NCI-H187 (cell line): ENCODE measurements at regions not wholly inside any gene's neighbourhood (a gene's known extent, or its start where the extent isn't known, plus 50 kb on each side); places are given as distances from the start of the nearest gene placed in this dataset.

Source experiments
- DNase-seq, 2 experiments: peaks; one replicate each; lab custom pipeline; 2025; lab: John Stamatoyannopoulos, UW

DNA sequence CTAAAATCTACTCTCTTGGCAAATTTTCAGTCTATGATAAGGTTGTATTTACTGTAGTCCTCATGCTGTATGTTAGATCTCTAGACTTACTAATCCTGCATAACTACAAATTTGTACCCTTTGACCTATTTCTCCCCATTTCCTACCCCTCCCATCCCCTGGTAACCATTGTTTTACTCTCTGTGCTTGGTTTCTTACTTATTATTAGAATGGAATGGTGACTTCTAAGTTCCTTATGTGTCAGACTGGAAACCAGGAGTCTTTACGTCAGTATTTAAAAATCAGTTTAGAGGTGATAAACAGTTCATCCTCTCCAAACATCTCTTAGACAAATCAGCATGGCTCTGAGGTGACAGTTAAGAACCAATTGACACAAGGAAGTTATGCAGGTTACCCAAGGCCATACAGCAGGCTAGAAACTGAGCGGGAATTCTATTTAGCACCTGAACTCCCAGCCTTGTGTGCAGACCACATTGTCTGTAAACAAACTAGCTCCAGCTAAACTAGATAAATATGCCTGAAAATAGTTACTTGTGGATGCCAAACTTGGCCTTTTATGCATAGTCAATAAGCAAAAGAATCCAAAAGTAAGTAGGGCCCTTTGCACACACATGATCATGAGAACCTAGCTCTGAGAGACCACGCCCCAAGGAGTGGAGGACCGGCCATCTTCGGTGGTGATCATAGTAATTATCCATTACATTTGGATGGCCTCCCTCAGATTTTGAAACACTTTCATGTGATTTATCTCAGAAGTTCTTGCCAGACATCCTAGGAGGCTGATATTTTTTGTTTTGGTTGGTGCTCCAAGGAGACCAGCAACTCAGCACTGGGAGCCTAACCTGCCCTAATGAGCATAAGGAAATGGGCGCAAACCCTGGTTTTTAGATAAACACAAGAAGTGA is 72.3 kb upstream of the BOC start:
- DNase-seq: no peak

DNA sequence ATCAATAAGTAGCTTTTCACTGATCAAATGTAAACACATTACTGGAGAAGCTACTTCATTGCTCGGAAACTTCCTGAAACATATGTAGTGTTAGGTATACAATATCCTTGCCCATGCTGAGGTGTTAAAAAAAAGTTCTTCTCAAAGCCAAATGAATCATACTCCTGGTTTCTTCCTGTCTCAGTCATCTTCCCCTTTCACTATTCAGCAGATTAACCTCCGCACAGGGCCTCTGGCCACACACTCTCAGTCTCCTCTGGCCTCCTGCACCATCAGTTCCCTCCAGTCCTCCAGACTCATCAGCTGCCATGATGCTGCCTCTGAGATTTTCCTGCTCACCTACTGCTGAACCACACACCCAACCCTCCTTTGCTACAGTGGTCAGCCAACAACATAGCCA is 70.5 kb upstream of the BOC start:
- no peak for DNase-seq

- no peak for DNase-seq
These were observed 69.8 kb upstream of the BOC start for GRCh38 chr3:113141543-113141942.

GRCh38 chr3:113142476-113142875 is 68.9 kb upstream of the BOC start:
- no peak for DNase-seq

DNA sequence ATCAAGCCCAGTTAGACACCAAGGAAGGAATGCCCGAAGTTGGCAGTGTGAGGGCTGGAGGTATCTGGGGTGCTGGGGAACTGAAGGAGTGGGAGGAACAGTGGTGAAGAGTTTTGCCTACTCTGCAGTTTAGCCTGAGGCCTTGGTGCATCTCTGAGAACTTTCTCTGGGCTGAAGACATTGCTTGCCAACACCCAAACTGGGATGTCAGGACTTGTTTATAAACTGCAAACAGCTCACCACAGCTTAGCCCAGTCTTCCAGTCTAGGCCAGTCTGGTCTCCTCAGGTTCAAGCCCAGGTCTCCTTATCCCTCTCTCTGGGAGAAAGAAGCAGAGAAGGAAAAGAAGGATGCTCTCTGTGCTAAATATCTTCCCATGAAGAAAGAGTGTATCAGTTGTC is 68.0 kb upstream of the BOC start:
- no peak for DNase-seq

DNA sequence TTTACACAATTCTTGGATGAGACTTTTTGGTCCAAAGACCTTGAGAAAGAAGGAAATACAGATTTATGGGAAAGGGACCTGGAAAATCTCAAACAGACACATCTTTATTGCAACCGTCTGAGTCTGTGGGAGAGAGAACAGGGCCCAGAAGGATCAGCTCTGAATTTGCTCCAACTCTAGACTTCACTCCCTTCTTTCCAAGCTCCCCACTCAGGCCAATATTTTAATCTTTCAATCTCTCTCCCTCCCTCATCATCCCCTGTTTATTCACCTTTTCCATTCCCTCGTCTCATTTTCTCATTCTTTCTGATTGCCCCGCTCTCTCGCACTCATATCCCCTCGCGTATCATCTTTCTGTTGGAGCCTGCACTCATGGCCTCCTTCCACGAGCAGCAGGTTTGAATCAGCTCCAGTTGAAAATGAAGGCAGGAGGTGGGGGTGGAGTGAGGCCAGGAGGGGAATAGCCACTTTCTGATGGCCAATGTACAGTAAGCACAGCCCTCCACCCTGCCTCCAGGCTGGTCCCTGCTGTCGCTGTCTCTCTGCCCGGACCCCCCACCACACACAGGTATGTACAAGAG is 63.6 kb upstream of the BOC start:
- DNase-seq: no peak

GRCh38 chr3:113148284-113148683 is 63.1 kb upstream of the BOC start:
- DNase-seq: no peak

DNA sequence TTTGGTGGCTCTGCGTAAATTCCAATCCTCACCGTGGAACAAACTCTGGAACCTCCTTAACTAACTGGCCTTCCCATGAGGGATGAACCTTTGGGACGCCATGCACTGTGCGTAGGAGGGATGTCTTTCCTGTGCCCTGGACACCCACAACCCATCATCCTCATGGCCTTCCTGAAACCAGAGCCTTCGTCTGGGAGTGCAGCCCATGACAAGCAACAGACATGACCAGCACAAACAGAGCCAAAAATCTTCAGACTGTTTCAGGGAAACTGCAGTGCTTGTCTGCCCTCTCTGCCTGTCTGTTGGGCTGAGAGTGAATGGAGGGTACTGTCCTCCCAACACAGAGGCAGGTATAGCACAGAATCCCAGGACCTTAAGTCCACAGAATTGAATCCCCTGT is 61.1 kb upstream of the BOC start:
- DNase-seq: no peak

DNA sequence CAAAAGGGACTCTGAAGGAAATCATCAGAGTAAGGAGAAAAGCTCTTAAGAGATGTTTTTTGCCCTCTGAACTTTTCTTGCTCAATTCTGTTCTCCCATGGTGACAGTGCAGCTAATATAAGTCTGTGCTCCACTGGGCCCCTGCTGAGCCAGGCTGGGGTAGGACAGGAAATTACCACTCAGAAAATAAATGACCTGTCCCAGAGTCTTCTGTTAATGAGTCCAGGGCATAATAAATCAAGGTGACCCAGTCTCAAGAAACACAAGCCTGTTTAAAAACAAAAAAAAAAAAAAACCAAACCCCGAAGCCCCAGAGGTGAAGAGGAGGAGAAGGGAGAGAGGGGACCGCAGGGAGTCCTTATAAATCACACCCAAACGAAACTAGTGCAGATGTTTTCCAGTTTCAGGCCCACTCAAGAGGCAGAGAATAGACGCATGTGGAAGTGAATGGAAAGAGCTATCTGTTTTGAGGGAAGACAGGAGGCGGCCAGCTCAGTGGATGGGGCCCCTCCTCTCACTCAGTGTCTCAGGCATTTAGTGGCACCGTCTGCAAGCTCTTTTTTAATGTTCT is 59.8 kb upstream of the BOC start:
- DNase-seq: peak; percentile 68

DNA sequence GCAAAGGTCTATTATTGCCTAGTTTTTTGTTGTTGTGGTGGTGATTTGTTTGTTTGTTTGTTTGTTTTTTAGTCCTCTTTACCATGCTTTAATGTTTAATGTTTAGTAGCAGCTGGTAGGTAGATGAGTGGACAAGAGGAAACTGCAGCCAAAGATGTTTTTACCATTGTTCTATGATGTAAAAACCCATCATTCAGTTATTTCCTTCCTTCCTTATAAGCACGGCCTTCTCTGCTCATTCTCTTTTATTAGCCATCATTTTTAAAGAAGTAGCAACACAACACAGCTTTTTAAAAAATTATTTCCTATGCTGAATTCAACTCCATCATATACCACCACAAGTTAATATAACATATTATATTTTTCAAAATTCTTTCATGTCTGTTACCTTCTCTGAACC is 58.5 kb upstream of the BOC start:
- no peak for DNase-seq

DNA sequence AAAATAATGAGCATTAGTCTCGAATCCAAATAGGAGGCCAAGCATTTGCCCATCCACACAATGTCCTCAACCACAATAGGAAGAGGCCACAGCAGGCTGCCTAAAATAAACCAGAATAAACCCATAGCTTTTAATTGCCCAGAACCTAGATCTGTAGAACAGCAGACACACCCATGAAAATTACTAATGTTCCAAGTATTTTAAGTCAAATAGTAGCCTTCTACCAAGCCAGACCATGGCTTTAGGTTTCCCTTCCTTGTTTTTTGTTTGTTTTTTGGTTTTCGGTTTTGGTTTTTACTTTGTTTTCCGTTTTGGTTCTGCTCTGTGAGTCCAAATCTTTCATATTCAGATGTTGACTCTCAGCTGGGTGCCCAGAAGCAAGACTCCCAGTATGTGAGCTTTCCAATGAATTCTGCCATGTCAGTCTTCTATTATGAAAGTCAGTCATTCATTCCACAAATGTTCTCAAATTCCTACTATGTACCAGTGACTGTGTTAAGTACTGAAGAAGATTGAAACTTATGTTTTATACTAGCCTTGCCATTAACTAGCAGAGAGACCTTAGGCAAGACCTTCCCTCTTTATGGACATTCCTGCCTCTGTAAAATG is 57.8 kb upstream of the BOC start:
- no peak for DNase-seq

DNA sequence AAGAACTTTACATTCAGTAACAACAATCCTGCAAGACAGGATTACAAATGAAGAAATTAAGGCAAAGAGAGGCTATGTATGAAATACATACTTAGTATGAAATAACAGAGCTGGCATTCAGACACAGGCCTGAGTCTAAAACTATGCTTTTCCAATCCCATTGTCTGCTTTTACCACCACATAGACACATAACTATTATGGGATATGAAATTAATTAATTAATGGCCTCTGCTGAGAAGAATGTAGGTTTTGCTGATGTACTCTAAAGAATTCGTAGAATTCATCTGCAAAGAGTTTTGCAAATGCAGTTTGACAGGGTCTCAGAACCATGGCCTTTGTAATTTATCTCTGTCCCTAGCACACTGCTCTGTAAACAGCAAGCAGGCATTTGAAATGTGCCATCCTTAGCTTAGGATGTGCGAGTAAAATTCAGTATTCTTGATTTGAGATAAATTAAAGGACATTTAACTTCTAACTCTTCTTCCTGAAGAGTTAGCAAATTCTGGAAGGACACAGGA is 54.5 kb upstream of the BOC start:
- no peak for DNase-seq

GRCh38 chr3:113157408-113158030 is 53.8 kb upstream of the BOC start:
- DNase-seq: no peak

- DNase-seq: no peak
These were observed 53.2 kb upstream of the BOC start for GRCh38 chr3:113158171-113158570.
